GM12865 (cell line): ENCODE measurements at regions not wholly inside any gene's neighbourhood (a gene's known extent, or its start where the extent isn't known, plus 50 kb on each side); places are given as distances from the start of the nearest gene placed in this dataset.

Experiments used
- DNase-seq: peaks from one replicate; pipeline ENCODE4 v3.0.0; 2010; ENCODE audit warnings: low read depth
- H3K4me3 ChIP-seq: 2 replicates; pipeline ENCODE4 v1.5.1; 2011; ENCODE audit warnings: mild to moderate bottlenecking, low read depth, low read length, control low read depth
- TF ChIP-seq, protein P1 (sequence below): IDR thresholded peaks from 2 replicates; pipeline ENCODE4 v1.5.1; 2011; ENCODE audit warnings: low read length, control low read depth, low read depth, inconsistent platforms; ENCODE audit not compliant: insufficient read depth; ENCODE audit errors: missing control alignments

DNA sequence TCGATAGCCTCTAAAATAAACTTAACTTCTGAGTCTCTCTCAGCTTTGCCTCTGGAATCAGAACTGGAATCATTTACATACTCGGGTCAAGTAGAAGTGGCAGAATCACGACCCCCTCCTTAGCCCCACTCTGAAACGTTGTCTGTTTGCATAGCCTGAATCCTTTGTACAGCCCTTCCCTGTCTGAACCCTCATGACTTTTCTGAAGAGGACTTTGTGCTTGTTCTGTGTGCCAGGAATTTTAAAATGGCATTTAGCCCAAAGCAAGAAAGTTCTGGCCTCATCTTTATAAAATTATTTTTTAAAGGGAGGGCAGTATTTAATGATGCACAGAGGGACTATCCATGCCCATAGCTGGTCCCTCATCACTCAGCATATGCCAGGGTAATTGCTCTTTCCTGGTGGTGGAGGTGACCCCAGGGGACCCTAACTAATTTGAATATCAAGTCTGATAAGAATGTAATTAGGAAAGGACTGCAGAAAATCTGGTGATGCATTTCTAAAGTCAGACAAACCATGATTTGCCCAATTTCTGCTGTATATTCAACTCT, 342.7 kb upstream of the TNRC6C start:
- H3K4me3 ChIP-seq = no peak overlapping the region
- no peak for DNase-seq
- TF ChIP-seq, protein P1, sequence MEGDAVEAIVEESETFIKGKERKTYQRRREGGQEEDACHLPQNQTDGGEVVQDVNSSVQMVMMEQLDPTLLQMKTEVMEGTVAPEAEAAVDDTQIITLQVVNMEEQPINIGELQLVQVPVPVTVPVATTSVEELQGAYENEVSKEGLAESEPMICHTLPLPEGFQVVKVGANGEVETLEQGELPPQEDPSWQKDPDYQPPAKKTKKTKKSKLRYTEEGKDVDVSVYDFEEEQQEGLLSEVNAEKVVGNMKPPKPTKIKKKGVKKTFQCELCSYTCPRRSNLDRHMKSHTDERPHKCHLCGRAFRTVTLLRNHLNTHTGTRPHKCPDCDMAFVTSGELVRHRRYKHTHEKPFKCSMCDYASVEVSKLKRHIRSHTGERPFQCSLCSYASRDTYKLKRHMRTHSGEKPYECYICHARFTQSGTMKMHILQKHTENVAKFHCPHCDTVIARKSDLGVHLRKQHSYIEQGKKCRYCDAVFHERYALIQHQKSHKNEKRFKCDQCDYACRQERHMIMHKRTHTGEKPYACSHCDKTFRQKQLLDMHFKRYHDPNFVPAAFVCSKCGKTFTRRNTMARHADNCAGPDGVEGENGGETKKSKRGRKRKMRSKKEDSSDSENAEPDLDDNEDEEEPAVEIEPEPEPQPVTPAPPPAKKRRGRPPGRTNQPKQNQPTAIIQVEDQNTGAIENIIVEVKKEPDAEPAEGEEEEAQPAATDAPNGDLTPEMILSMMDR = no peak

DNA sequence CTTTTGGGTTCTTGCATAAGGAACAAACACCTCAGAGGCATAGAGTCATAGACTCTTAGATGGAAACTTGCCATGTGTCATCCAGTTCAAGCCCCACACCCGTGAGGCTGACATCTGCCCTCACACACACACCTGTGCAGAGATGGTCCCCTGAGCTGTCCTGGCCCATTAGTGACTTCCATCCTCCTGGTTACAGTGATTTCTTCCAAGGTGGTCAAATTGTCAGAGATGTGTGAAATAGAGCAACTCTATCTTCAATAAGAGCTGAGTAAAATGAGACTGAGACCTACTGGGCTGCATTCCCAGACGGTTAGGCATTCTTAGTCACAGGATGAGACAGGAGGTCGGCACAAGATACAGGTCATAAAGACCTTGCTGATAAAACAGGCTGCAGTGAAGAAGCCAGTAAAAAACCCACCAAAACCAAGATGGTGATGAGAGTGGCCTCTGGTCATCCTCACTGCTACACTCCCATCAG, 342.2 kb upstream of the TNRC6C start:
- DNase-seq = no peak
- TF ChIP-seq, protein P1 = no peak
- no peak overlapping the region for H3K4me3 ChIP-seq

DNA sequence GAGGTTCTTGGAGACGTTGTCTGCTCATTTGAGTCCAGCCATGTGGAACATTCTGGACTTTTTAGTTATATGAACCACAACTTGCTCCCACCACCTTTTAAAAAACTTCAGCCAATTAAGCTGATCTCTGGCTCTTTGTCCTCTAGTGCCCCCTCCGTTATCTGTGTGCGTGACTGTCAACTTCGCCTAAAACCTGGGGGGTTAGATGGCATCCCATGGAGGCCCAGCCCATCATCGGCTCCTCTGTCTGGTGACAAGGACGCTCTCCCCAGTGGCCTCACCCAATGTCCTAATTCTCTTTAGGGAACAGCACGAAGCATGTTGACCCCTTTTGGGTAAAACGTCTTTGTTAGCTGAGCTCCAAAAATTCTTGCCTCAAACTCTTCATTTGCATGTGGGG, 341.0 kb upstream of the TNRC6C start:
- DNase-seq = no peak
- no peak overlapping the region for H3K4me3 ChIP-seq
- TF ChIP-seq, protein P1 = no peak

DNA sequence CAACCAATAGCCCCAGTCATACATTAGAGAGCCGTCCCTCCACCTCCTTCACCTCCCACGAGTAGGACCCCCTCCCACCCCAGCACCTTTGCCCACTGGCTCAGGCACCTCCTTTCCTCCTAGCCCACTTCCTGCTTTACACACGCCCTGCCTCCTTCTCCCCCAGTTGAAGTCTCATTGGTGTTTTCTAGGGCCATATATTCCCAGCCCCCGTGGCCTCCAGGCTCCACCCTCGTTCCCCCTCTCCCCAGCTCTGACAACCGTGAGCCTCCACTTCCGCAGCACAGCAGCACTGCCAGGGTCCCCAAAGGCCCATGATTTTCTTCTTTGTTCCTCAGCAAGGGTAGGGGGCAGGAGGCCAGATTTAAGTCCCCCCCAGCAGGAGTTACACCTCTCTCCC, 340.3 kb upstream of the TNRC6C start:
- TF ChIP-seq, protein P1 = no peak
- no peak overlapping the region for H3K4me3 ChIP-seq
- no peak for DNase-seq

DNA sequence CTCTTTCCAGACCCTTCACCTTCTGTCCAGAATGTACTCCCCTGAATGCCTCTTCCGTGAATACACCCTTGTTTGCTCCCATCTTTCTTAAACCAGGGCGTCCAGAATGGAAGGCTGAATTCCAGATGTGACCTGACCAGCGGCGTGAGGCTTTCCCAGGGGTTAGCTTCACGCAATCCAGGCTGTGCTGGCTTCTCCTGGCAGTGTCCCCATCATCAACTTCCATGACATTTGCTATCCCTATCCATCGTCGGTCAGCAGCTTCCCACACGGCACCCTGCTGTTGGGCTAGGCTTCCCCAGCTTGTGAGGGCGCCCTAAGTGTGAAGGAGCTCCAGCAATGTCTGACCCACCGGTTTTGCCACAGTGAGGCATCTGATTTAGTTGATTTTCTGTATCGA, 339.8 kb upstream of the TNRC6C start:
- no peak overlapping the region for H3K4me3 ChIP-seq
- TF ChIP-seq, protein P1 = no peak
- DNase-seq = no peak

DNA sequence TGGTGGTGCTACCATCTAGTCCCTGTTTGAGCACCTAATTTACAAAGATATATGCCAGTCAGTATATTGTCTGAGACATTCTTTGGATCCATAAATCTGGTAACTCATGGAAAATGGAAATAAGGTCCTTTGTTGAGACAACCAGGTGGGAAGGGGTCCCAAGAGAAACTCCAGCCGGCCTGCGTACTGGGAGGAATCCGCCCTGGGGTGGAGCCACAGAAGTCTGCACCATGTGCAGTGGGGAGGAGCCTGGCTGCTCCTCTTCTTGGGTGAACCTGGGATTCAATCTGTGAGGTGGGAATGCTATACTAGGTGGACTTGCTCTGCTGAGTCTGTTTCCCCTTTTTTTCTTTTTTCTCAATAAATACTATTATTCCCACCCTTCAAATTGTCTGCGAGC, 339.2 kb upstream of the TNRC6C start:
- no peak overlapping the region for H3K4me3 ChIP-seq
- TF ChIP-seq, protein P1 = no peak
- DNase-seq = no peak

- no peak for DNase-seq
- TF ChIP-seq, protein P1 = no peak
- H3K4me3 ChIP-seq = no peak overlapping the region
Measured at GRCh38 chr17:77619851-77620250, 338.7 kb upstream of the TNRC6C start.
